ENCODE measurements at regions not wholly inside any gene's neighbourhood (a gene's known extent, or its start where the extent isn't known, plus 50 kb on each side); places are given as distances from the start of the nearest gene placed in this dataset.
"Not testable (repeated sequence)": the region's sequence is repeated elsewhere in the genome, so short reads cannot be mapped to it uniquely, and the experiment has no call there.

- no peak for DNase-seq
Measured at GRCh38 chr1:234838182-234838581, 228.2 kb upstream of the IRF2BP2 start.

- DNase-seq: no peak
Measured at GRCh38 chr1:234837713-234838112, 227.7 kb upstream of the IRF2BP2 start.

- DNase-seq: peak; percentile 36
Measured at GRCh38 chr1:234836776-234837357, 226.9 kb upstream of the IRF2BP2 start.

GRCh38 chr1:234836045-234836681 lies 226.2 kb upstream of the IRF2BP2 start:
- no peak for DNase-seq

- DNase-seq: no peak
Measured at GRCh38 chr1:234835239-234835638, 225.3 kb upstream of the IRF2BP2 start.

GRCh38 chr1:234833646-234834045 lies 223.7 kb upstream of the IRF2BP2 start:
- DNase-seq: no peak

GRCh38 chr1:234833118-234833517 lies 223.1 kb upstream of the IRF2BP2 start:
- DNase-seq: no peak

GRCh38 chr1:234827656-234828055 lies 217.7 kb upstream of the IRF2BP2 start:
- no peak for DNase-seq

- no peak for DNase-seq
Measured at GRCh38 chr1:234827181-234827580, 217.2 kb upstream of the IRF2BP2 start.

GRCh38 chr1:234826352-234826751 lies 216.4 kb upstream of the IRF2BP2 start:
- DNase-seq: no peak

GRCh38 chr1:234825498-234826165 lies 215.7 kb upstream of the IRF2BP2 start:
- DNase-seq: no peak

GRCh38 chr1:234824836-234825235 lies 214.9 kb upstream of the IRF2BP2 start:
- DNase-seq: not testable (repeated sequence)

- no peak for DNase-seq
Measured at GRCh38 chr1:234823191-234824176, 213.5 kb upstream of the IRF2BP2 start.

- no peak for DNase-seq
Measured at GRCh38 chr1:234821840-234822239, 211.9 kb upstream of the IRF2BP2 start.

GRCh38 chr1:234820597-234820996 lies 210.6 kb upstream of the IRF2BP2 start:
- DNase-seq: no peak

- DNase-seq: not testable (repeated sequence)
Measured at GRCh38 chr1:234819845-234820244, 209.9 kb upstream of the IRF2BP2 start.

GRCh38 chr1:234818040-234818387 lies 208.0 kb upstream of the IRF2BP2 start:
- DNase-seq: not testable (repeated sequence)

- not testable (repeated sequence) for DNase-seq
Measured at GRCh38 chr1:234817313-234818039, 207.5 kb upstream of the IRF2BP2 start.

GRCh38 chr1:234816864-234817263 lies 206.9 kb upstream of the IRF2BP2 start:
- DNase-seq: not testable (repeated sequence)

- not testable (repeated sequence) for DNase-seq
Measured at GRCh38 chr1:234816186-234816851, 206.3 kb upstream of the IRF2BP2 start.

GRCh38 chr1:234815295-234815815 lies 205.4 kb upstream of the IRF2BP2 start:
- not testable (repeated sequence) for DNase-seq

GRCh38 chr1:234814235-234814634 lies 204.3 kb upstream of the IRF2BP2 start:
- not testable (repeated sequence) for DNase-seq
